RWPE2 (cell line): ENCODE measurements at regions not wholly inside any gene's neighbourhood (a gene's known extent, or its start where the extent isn't known, plus 50 kb on each side); places are given as distances from the start of the nearest gene placed in this dataset.

Experiments
- ATAC-seq: fragments of 200-7000 bp; cut with Tn5 transposase; 3 replicates; pipeline ENCODE4 v1.9.1; 2021; ENCODE audit warnings: low read depth
- DNase-seq: peaks from one replicate; pipeline ENCODE4 v3.0.0-alpha.2; 2020; ENCODE audit warnings: low spot score
- H3K27ac ChIP-seq: fragments of 450-650 bp; 2 replicates; pipeline ENCODE4 v1.5.1; 2017; ENCODE audit warnings: mild to moderate bottlenecking; ENCODE audit not compliant: poor library complexity, severe bottlenecking
- H3K27me3 ChIP-seq: fragments of 250-450 bp; sonication (Bioruptor Pico); 2 replicates; pipeline ENCODE4 v1.5.1; 2021; ENCODE audit warnings: mild to moderate bottlenecking, moderate library complexity; ENCODE audit not compliant: insufficient read depth, poor library complexity, severe bottlenecking
- H3K36me3 ChIP-seq: fragments of 250-450 bp; sonication (Bioruptor Pico); 2 replicates; pipeline ENCODE4 v1.5.1; 2020; ENCODE audit warnings: low read depth, mild to moderate bottlenecking, moderate library complexity
- H3K4me1 ChIP-seq: fragments of 250-450 bp; sonication (Bioruptor Pico); 2 replicates; pipeline ENCODE4 v1.5.1; 2021; ENCODE audit warnings: mild to moderate bottlenecking, moderate library complexity; ENCODE audit not compliant: insufficient read depth, poor library complexity, severe bottlenecking
- H3K4me3 ChIP-seq: fragments of 250-450 bp; sonication (Bioruptor Pico); 2 replicates; pipeline ENCODE4 v1.5.1; 2021; ENCODE audit warnings: mild to moderate bottlenecking, moderate library complexity; ENCODE audit not compliant: severe bottlenecking
- H3K9me3 ChIP-seq: fragments of 250-450 bp; sonication (Bioruptor Pico); 2 replicates; pipeline ENCODE4 v1.5.1; 2021; ENCODE audit warnings: mild to moderate bottlenecking, moderate library complexity; ENCODE audit not compliant: severe bottlenecking
- CTCF ChIP-seq: fragments of 450-650 bp; IDR thresholded peaks from one replicate; pipeline ENCODE4 v1.5.1; 2017; ENCODE audit warnings: mild to moderate bottlenecking, moderate library complexity; ENCODE audit not compliant: poor library complexity, severe bottlenecking

- Histone ChIP-seq H3K4me3 (no peak overlapping the region), H3K4me1 (no peaks in the 10 kb centered on the region), H3K36me3 (no peaks in the 10 kb centered on the region), H3K27ac (no peak overlapping the region), H3K9me3 (no peaks in the 10 kb centered on the region), H3K27me3 (no peaks in the 10 kb centered on the region)
- no peak for TF ChIP-seq CTCF
- DNase-seq = no peak
- no peak for ATAC-seq
Observed at GRCh38 chr12:78519422-78519821, 345.2 kb upstream of the SYT1 start.

- ATAC-seq = peak; percentile 19; the same call in 1 of the 3 replicates
- no peaks in the 10 kb centered on the region for H3K36me3 ChIP-seq
- no peak for TF ChIP-seq CTCF
- H3K9me3 ChIP-seq = no peaks in the 10 kb centered on the region
- H3K27me3 ChIP-seq = no peaks in the 10 kb centered on the region
- no peak overlapping the region for H3K4me3 ChIP-seq
- DNase-seq = no peak
- no peaks in the 10 kb centered on the region for H3K4me1 ChIP-seq
- H3K27ac ChIP-seq = no peak overlapping the region
Observed at GRCh38 chr12:78530100-78530765, 334.3 kb upstream of the SYT1 start.

GRCh38 chr12:78531831-78532458 is 332.6 kb upstream of the SYT1 start:
- Histone ChIP-seq H3K27me3 (no peaks in the 10 kb centered on the region), H3K9me3 (no peaks in the 10 kb centered on the region), H3K36me3 (no peaks in the 10 kb centered on the region), H3K27ac (no peak overlapping the region), H3K4me1 (no peaks in the 10 kb centered on the region), H3K4me3 (no peak overlapping the region)
- no peak for TF ChIP-seq CTCF
- DNase-seq = no peak
- no peak for ATAC-seq

DNA sequence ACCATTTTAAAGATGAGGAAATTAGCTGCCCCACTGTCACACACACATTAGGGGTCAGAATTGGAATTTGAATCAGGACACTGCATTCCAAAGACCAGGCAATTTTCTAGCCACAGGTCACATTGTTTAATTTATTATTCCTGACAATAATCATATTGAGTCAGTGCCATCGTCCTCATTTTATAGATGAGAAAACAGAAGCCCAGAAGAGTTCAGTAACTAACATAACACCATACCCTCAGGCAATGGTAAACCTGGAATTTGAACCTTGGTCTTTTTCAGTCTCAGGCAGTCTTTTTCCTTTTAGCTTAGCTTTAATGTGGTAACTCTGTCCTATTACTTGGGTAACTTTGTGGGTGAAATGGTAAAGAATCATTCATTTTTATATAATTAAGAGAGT is 330.3 kb upstream of the SYT1 start:
- DNase-seq = no peak
- no peak for TF ChIP-seq CTCF
- no peaks in the 10 kb centered on the region for H3K4me1 ChIP-seq
- no peaks in the 10 kb centered on the region for H3K9me3 ChIP-seq
- H3K27me3 ChIP-seq = no peaks in the 10 kb centered on the region
- no peak overlapping the region for H3K27ac ChIP-seq
- no peaks in the 10 kb centered on the region for H3K36me3 ChIP-seq
- H3K4me3 ChIP-seq = no peak overlapping the region
- no peak for ATAC-seq
